IMR-90 (cell line): ENCODE measurements at regions not wholly inside any gene's neighbourhood (a gene's known extent, or its start where the extent isn't known, plus 50 kb on each side); places are given as distances from the start of the nearest gene placed in this dataset.

Experiments
- ATAC-seq: fragments of 200-7000 bp; cut with Tn5 transposase; 2 replicates; pipeline ENCODE4 v1.9.1; 2020; ENCODE audit warnings: low read depth, mild to moderate bottlenecking, moderate library complexity
- BruUV-seq: library from RNA; stranded (reverse); fragments of 400-500 nt; replicated peaks from 2 replicates; lab custom pipeline; 2021; lab: Mats Ljungman, UMichigan
- CTCF ChIA-PET: fragments of 300-600 bp; formaldehyde crosslinking; extraction: SDS; loops from one replicate; lab custom pipeline; 2021; ENCODE audit warnings: antibody characterized with exemption; lab: Yijun Ruan, JAX
- POLR2A ChIA-PET: fragments of 300-600 bp; sonication (Branson Sonifier 250); formaldehyde crosslinking; loops from one replicate; lab custom pipeline; 2022; ENCODE audit warnings: antibody characterized with exemption; ENCODE audit not compliant: unreplicated experiment; lab: Charles Lee
- DNase-seq: peaks from one replicate; pipeline ENCODE4 v3.0.0; 2013
- H2AFZ ChIP-seq: replicated peaks from 2 replicates; pipeline ENCODE3; 2013; ENCODE audit warnings: low read length, mild to moderate bottlenecking; ENCODE audit not compliant: poor library complexity
- H2AK5ac ChIP-seq: 2 replicates; pipeline ENCODE4 v1.6.1; 2013; ENCODE audit warnings: low read depth, low read length, inconsistent platforms
- H2AK9ac ChIP-seq: replicated peaks from 2 replicates; pipeline ENCODE3; 2013; ENCODE audit warnings: mild to moderate bottlenecking, low read depth, low read length, moderate library complexity; ENCODE audit not compliant: poor library complexity
- H2BK120ac ChIP-seq: 2 replicates; pipeline ENCODE4 v1.6.1; 2013; ENCODE audit warnings: low read depth, low read length, inconsistent platforms
- H2BK15ac ChIP-seq: 3 replicates; pipeline ENCODE4 v1.6.1; 2013; ENCODE audit warnings: low read depth, low read length, inconsistent platforms
- H2BK20ac ChIP-seq: 2 replicates; pipeline ENCODE4 v1.6.1; 2013; ENCODE audit warnings: low read depth, mild to moderate bottlenecking, inconsistent platforms, low read length, moderate library complexity
- H2BK5ac ChIP-seq: 2 replicates; pipeline ENCODE4 v1.6.1; 2013; ENCODE audit warnings: mild to moderate bottlenecking, low read depth, low read length, inconsistent platforms; ENCODE audit not compliant: poor library complexity, severe bottlenecking
- H3K14ac ChIP-seq: replicated peaks from 2 replicates; pipeline ENCODE4 v1.6.1; 2013; ENCODE audit warnings: low read depth, low read length, inconsistent platforms
- H3K18ac ChIP-seq: 2 replicates; pipeline ENCODE4 v1.6.1; 2013; ENCODE audit warnings: low read depth, low read length, control low read depth
- H3K23ac ChIP-seq: 2 replicates; pipeline ENCODE4 v1.6.1; 2013; ENCODE audit warnings: low read depth, low read length, inconsistent platforms
- H3K27ac ChIP-seq: 2 replicates; pipeline ENCODE4 v1.5.1; 2013; ENCODE audit warnings: mild to moderate bottlenecking, control low read depth, low read length; ENCODE audit not compliant: insufficient read depth
- H3K27me3 ChIP-seq: 2 replicates; pipeline ENCODE4 v1.6.1; 2013; ENCODE audit warnings: low read length; ENCODE audit not compliant: control insufficient read depth, insufficient read depth
- H3K36me3 ChIP-seq: 2 replicates; pipeline ENCODE4 v1.6.1; 2013; ENCODE audit warnings: low read length, mixed read lengths; ENCODE audit not compliant: control insufficient read depth, insufficient read depth
- H3K4ac ChIP-seq: 2 replicates; pipeline ENCODE4 v1.6.1; 2013; ENCODE audit warnings: low read depth, low read length, inconsistent platforms
- H3K4me1 ChIP-seq: 2 replicates; pipeline ENCODE4 v1.6.1; 2013; ENCODE audit warnings: low read length, mixed read lengths; ENCODE audit not compliant: control insufficient read depth, insufficient read depth
- H3K4me2 ChIP-seq: 2 replicates; pipeline ENCODE4 v1.6.1; 2013; ENCODE audit warnings: low read depth, mild to moderate bottlenecking, control low read depth, low read length, moderate library complexity
- H3K4me3 ChIP-seq: 2 replicates; pipeline ENCODE4 v1.5.1; 2013; ENCODE audit warnings: low read depth, mild to moderate bottlenecking, control low read depth, low read length, moderate library complexity; ENCODE audit not compliant: insufficient read depth
- H3K56ac ChIP-seq: 2 replicates; pipeline ENCODE4 v1.6.1; 2013; ENCODE audit warnings: low read length, inconsistent platforms; ENCODE audit not compliant: insufficient read depth; ENCODE audit errors: extremely low read depth
- H3K79me1 ChIP-seq, 2 experiments: 2 replicates each; pipeline ENCODE4 v1.6.1; 2013; ENCODE audit warnings: low read length in 2 of 2, inconsistent platforms in 1 of 2, low read depth in 1 of 2
- H3K9ac ChIP-seq: 2 replicates; pipeline ENCODE4 v1.6.1; 2013; ENCODE audit warnings: low read depth, low read length, control low read depth
- H3K9me1 ChIP-seq: 2 replicates; pipeline ENCODE4 v1.6.1; 2013; ENCODE audit warnings: low read length, inconsistent platforms; ENCODE audit not compliant: insufficient read depth
- H3K9me3 ChIP-seq: 2 replicates; pipeline ENCODE4 v1.6.1; 2013; ENCODE audit warnings: low read length; ENCODE audit not compliant: control insufficient read depth, insufficient read depth
- H4K20me1 ChIP-seq: 2 replicates; pipeline ENCODE4 v1.6.1; 2013; ENCODE audit warnings: low read length, inconsistent platforms; ENCODE audit not compliant: insufficient read depth
- H4K5ac ChIP-seq: 2 replicates; pipeline ENCODE4 v1.6.1; 2013; ENCODE audit warnings: mild to moderate bottlenecking, low read depth, low read length, control low read depth
- H4K8ac ChIP-seq, 2 experiments: 2 replicates each; pipeline ENCODE4 v1.6.1; 2013; ENCODE audit warnings: low read depth in 2 of 2, low read length in 2 of 2, control low read depth in 1 of 2, inconsistent platforms in 1 of 2
- H4K91ac ChIP-seq: 2 replicates; pipeline ENCODE4 v1.6.1; 2013; ENCODE audit warnings: low read depth, low read length, inconsistent platforms; ENCODE audit not compliant: insufficient read depth
- BHLHE40 ChIP-seq: fragments of 150-350 bp; IDR thresholded peaks from 2 replicates; pipeline ENCODE4 v1.6.1; 2016; ENCODE audit warnings: mild to moderate bottlenecking, low read depth, low read length
- CEBPB ChIP-seq: IDR thresholded peaks from 2 replicates; pipeline ENCODE4 v1.6.1; 2012; ENCODE audit warnings: low read depth, low read length, improper control_type of control experiment
- CHD1 ChIP-seq: IDR thresholded peaks from 2 replicates; pipeline ENCODE4 v1.6.1; 2012; ENCODE audit warnings: low read depth, low read length, improper control_type of control experiment
- CTCF ChIP-seq: conservative IDR thresholded peaks from 2 replicates; pipeline ENCODE4 v1.5.1; 2012; ENCODE audit warnings: mild to moderate bottlenecking, low read depth, low read length, improper control_type of control experiment
- ELK1 ChIP-seq: fragments of 150-350 bp; IDR thresholded peaks from 2 replicates; pipeline ENCODE4 v1.6.1; 2016; ENCODE audit warnings: low read depth, mild to moderate bottlenecking, low read length, moderate library complexity, borderline replicate concordance
- FOS ChIP-seq: fragments of 150-350 bp; IDR thresholded peaks from 2 replicates; pipeline ENCODE4 v1.6.1; 2016; ENCODE audit warnings: low read depth, low read length
- MAFK ChIP-seq: IDR thresholded peaks from 2 replicates; pipeline ENCODE4 v1.6.1; 2012; ENCODE audit warnings: low read depth, low read length, improper control_type of control experiment
- MAZ ChIP-seq: IDR thresholded peaks from 2 replicates; pipeline ENCODE4 v1.6.1; 2012; ENCODE audit warnings: low read depth, mild to moderate bottlenecking, low read length, improper control_type of control experiment, moderate library complexity, borderline replicate concordance
- MXI1 ChIP-seq: IDR thresholded peaks from 2 replicates; pipeline ENCODE4 v1.6.1; 2012; ENCODE audit warnings: low read depth, mild to moderate bottlenecking, low read length, moderate library complexity, borderline replicate concordance
- POLR2A ChIP-seq: IDR thresholded peaks from 2 replicates; pipeline ENCODE4 v1.6.1; 2012; ENCODE audit warnings: mild to moderate bottlenecking, low read depth, low read length
- RAD21 ChIP-seq: IDR thresholded peaks from 2 replicates; pipeline ENCODE4 v1.6.1; 2012; ENCODE audit warnings: low read length, improper control_type of control experiment
- RCOR1 ChIP-seq: IDR thresholded peaks from 2 replicates; pipeline ENCODE4 v1.6.1; 2012; ENCODE audit warnings: mild to moderate bottlenecking, low read length, improper control_type of control experiment; ENCODE audit not compliant: insufficient replicate concordance
- RFX5 ChIP-seq: IDR thresholded peaks from 2 replicates; pipeline ENCODE4 v1.8.0; 2012; ENCODE audit warnings: low read depth, mild to moderate bottlenecking, low read length, moderate library complexity
- SMC3 ChIP-seq: fragments of 150-350 bp; IDR thresholded peaks from 2 replicates; pipeline ENCODE4 v1.6.1; 2016; ENCODE audit warnings: low read depth, mild to moderate bottlenecking, antibody characterized with exemption, low read length, moderate library complexity
- USF2 ChIP-seq: fragments of 150-350 bp; IDR thresholded peaks from 2 replicates; pipeline ENCODE4 v1.6.1; 2017; ENCODE audit warnings: mild to moderate bottlenecking, antibody characterized with exemption, low read length, low read depth
- WGBS, 2 experiments: methylation state at CpG; one replicate each; pipeline versions ENCODE4 v1.1.5 to v1.1.7; 2013; ENCODE audit warnings: missing lambda C conversion rate in 2 of 2; ENCODE audit not compliant: insufficient read length in 1 of 2; ENCODE audit errors: extremely low coverage in 2 of 2; 5-methylcytosine and 5-hydroxymethylcytosine counted together
- dilution Hi-C: fragments of 300-500 bp; cut with HindIII; formaldehyde crosslinking; loops from one replicate; pipeline ENCODE4 v1.14.3; 2018; ENCODE audit warnings: low sequenced_read_pairs; ENCODE audit not compliant: unreplicated experiment
- in situ Hi-C: fragments of 300-500 bp; cut with MboI; formaldehyde crosslinking; loops from 3 replicates; pipeline ENCODE4 v1.14.3; 2019; ENCODE audit warnings: low sequenced_read_pairs, inconsistent platforms, mixed read lengths
- intact Hi-C: fragments of 100-400 bp; cut with micrococcal nuclease; formaldehyde crosslinking; loops from 2 replicates; pipeline ENCODE4 v1.10.0; 2022

- Histone ChIP-seq H3K9me1 (no peaks in the 10 kb centered on the region), H2BK120ac (no peak overlapping the region), H3K27ac (no peak overlapping the region), H3K56ac (no peak overlapping the region), H2BK15ac (no peak overlapping the region), H4K20me1 (no peaks in the 10 kb centered on the region), H3K9ac (no peak overlapping the region), H2AK9ac (no peak overlapping the region), H2AK5ac (no peak overlapping the region), H3K27me3 (peaks cover 4% of the 10 kb centered on the region; the same call in 1 of the 2 replicates), H3K4me2 (no peak overlapping the region), H4K5ac (no peak overlapping the region), H3K4me1 (no peaks in the 10 kb centered on the region; the same call in 1 of the 2 replicates), H3K4me3 (no peak overlapping the region), H2BK5ac (no peak overlapping the region), H3K36me3 (no peaks in the 10 kb centered on the region), H4K8ac (no peak overlapping the region), H3K9me3 (peaks cover 4% of the 10 kb centered on the region; the same call in 1 of the 2 replicates), H3K18ac (no peak overlapping the region), H3K79me1 (no peaks in the 10 kb centered on the region), H3K14ac (no peak overlapping the region), H2AFZ (no peak overlapping the region), H2BK20ac (no peak overlapping the region), H4K91ac (no peak overlapping the region), H3K23ac (no peak overlapping the region), H3K4ac (no peak overlapping the region)
- BruUV-seq, result no TSS peak
- ATAC-seq, result no peak
- CTCF ChIA-PET, result interaction anchor here (1.4 kb wide), 1 partner anchor 14 kb away, joined by 3 read pairs; no protein-coding TSS in a partner anchor
- dilution Hi-C loops (no loop called here), intact Hi-C loops (no loop called here), in situ Hi-C loops (no loop called here)
- DNase-seq, result no peak
- WGBS, 2 experiments, result 21% methylated on average over 2 of the region's 10 CpGs; no CpG with 5 or more reads in 1 of the 2 experiments
- no peak for TF ChIP-seq BHLHE40
- no peak for TF ChIP-seq ELK1
- TF ChIP-seq MAFK, result no peak
- no peak for TF ChIP-seq FOS
- TF ChIP-seq POLR2A, result no peak
- TF ChIP-seq CHD1, result no peak
- TF ChIP-seq MAZ, result no peak
- TF ChIP-seq CEBPB, result no peak
- TF ChIP-seq CTCF, result no peak
- no peak for TF ChIP-seq USF2
- no peak for TF ChIP-seq RCOR1
- TF ChIP-seq MXI1, result no peak
- no peak for TF ChIP-seq RFX5
- TF ChIP-seq RAD21, result no peak
- no peak for TF ChIP-seq SMC3
- POLR2A ChIA-PET, result no interaction called here
Measured at GRCh38 chr13:44103429-44104196, 223.9 kb downstream of the LACC1 start.
